ENCODE measurements at regions not wholly inside any gene's neighbourhood (a gene's known extent, or its start where the extent isn't known, plus 50 kb on each side); places are given as distances from the start of the nearest gene placed in this dataset.
A peak's percentile ranks its signal among the peaks of the same experiment; 100 is the strongest.
"Not testable (repeated sequence)": the region's sequence is repeated elsewhere in the genome, so short reads cannot be mapped to it uniquely, and the experiment has no call there.

- DNase-seq (ENCODE audit: low spot score); intact Hi-C loops (cut with DNase I): not testable (repeated sequence)
Observed at GRCh38 chr5:157938101-157938500, 79.2 kb upstream of the CLINT1 start.

DNA sequence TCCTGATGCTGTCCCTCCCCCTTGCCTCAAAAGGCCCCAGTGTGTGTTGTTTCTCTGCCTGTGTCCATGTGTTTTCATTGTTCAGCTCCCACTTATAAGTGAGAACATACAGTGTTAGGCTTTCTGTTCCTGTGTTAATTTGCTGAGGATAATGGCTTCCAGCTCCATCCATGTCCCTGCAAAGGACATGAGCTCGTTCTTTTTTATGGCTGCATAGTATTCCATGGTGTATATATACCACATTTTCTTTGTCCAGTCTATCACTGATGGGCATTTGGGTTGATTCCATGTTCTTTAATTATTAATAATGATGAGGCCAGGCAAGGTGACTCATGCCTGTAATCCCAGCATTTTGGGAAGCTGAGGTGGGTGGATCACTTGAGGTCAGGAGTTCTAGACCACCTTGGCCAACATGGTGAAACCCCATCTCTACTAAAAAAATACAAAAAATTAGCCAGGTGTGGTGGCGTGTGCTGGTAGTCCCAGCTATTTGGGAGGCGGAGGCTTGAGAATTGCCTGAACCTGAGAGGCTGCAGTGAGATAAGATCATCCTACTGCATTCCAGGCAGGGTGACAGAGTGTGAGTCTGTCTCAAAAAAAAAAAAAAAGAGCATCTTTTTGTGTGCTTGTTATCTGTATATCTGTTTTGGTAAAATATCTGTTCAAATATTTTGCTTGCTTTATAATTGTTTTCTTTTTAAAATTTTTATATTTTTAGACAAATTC lies 78.0 kb upstream of the CLINT1 start:
- DNase-seq (ENCODE audit: low spot score); intact Hi-C loops (cut with DNase I): not testable (repeated sequence)

DNA sequence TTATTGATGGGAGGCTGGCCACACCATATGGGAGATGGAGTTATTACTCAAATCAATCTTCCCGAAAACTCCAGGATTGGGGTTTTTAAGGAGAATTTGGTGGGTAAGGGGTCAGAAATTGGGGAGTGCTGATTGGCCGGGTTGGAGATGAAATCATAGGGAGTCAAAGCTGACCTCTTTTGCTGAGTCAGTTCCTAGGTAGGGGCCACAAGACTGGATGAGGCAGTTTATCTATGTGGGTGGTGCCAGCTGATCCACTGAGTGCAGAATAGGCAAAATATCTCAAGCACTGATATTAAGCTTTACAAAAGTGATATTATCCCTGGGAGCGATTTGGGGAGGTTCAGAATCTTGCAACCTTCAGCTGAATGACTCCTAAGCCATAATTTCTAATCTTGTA lies 75.7 kb upstream of the CLINT1 start:
- intact Hi-C loops (cut with DNase I): no loop called here
- no peak for DNase-seq (ENCODE audit: low spot score)

- intact Hi-C loops (cut with DNase I): no loop called here
Observed at GRCh38 chr5:157933005-157933404, 74.1 kb upstream of the CLINT1 start.

DNA sequence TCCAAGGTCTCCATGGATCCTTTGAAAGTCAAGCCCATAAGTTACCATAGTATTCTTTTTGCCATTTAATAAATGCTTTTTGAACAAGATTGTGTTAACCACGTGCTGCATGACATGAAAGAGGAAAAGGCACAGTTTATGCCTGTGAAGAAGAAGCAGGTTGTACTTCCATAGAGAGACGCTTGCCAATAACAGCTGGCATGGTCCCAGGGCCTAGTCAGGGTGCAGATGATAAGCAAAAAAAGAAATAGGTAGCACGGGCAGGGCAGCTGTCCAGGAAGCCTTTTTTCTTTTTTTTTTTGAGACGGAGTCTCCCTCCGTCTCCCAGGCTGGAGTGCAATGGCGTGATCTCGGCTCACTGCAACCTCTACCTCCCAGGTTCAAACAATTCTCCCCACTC lies 71.8 kb upstream of the CLINT1 start:
- no peak for DNase-seq (ENCODE audit: low spot score)

More at GRCh38 chr5:157933005-157933404, 74.1 kb upstream of the CLINT1 start:
- DNase-seq (ENCODE audit: low spot score): no peak

DNA sequence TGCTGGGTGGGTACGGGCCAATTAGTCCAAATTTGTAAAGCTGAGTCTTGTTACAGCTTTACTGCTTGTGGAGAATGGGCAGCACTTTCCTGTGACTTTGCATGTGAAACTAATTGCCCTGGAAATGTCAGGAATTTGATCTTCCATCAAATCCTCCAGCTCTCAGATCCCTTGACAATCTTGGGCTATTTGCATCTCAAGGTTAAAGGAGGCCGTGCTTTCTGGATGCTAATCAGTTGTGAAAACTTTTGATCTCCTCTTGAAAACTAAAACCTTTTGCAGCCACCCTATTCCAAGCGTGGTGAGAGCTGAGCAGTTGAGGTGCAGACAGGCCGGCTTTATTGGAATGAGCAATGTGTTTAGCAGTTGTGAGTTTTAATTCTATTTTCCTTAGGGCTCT lies 68.0 kb upstream of the CLINT1 start:
- no peak for DNase-seq (ENCODE audit: low spot score)
- intact Hi-C loops (cut with DNase I): no loop called here

More for the DNA sequence above, 71.8 kb upstream of the CLINT1 start:
- intact Hi-C loops (cut with DNase I): no loop called here

GRCh38 chr5:157925786-157926671 lies 67.1 kb upstream of the CLINT1 start:
- no peak for DNase-seq (ENCODE audit: low spot score)
- intact Hi-C loops (cut with DNase I): no loop called here

DNA sequence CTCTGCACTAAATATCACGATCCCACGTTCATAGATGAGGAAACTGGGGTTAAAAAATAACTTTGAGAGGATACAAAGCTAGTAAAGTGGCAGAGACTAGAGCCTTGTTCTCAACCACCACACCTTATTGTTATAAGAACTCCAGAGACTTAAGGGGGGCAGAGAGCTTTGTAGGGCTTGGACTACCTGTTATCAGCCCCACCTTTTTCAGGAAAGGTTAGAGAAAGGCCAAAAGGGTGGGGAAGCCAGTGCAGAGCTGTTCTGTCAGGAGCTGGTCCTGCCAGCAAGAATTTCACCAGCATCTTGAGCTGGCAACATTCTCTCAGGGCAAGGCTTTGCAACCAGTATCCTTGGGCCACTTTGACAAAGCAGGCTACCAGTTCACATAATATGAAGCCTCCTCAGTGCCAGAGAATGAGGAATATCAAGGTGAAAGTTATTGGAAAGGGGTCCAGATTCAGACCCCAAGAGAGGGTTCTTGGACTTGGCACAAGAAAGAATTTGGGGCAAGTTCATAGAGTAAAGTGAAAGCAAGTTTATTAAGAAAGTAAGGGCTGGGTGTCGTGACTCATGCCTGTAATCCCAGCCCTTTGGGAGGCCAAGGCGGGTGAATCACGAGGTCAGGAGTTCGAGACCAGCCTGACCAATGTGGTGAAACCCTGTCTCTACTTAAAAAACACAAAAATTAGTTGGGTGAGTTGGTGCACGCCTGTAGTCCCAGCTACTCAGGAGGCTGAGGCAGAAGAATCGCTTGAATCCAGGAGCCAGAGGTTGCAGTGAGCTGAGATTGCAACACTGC lies 66.2 kb upstream of the CLINT1 start:
- intact Hi-C loops (cut with DNase I): no loop called here
- no peak for DNase-seq (ENCODE audit: low spot score)

DNA sequence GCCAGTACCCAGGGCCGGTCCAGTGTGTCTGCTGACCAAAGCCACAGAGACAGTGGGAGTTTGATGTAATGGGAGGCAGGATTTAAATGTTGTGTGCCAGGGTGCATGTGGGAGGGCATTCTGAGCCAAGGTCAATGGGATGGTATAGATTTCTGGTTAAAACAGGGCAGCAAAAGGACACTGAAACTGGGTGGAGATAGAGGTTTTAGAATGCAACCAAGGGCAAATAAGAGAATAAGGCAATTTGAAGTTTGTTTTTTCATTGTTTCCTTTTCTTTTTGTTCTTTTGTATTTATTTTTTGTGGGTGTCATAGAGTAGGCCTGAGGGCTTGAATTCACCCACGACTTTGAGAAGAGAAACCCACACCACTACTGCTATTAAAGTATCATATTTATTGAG lies 65.5 kb upstream of the CLINT1 start:
- DNase-seq (ENCODE audit: low spot score): no peak
- intact Hi-C loops (cut with DNase I): no loop called here

DNA sequence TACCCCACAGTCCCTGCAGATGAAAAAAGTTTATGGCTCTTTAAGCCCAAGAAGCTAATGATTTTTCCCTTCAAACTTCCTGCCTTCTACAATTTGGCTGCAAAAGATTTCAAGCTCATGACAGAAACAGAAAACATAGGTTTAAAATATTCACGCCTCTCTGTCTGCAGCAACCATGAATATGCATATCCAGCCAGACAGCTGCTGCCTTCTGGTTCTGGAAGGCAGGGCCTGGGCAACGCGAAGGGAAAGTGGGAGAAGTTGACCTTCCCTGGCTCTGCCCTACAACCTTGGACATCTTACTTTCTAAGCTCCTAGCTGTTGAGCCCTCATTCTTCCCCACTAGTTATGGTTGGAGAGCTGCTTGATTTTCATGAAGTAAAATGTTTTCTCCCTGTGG lies 64.8 kb upstream of the CLINT1 start:
- DNase-seq (ENCODE audit: low spot score): no peak
- intact Hi-C loops (cut with DNase I): no loop called here

DNA sequence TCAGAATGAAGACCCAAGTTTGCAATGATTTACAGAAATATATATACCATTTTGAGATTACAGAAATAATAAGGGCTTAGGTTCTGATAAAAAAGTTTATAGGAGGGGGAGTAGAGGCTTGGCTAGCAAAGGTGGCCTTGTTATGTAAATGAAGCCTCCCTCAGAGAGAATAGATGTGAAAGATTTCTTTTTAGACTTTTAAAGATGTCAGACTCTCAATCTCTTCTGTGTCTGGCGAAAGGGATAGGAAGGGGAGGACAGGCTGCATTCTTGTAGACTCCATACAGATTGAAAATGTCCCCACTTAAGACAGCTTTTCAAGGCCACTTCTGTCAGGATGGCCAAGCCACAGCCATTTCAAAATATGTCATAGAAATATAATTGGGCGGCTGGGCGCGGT lies 63.1 kb upstream of the CLINT1 start:
- DNase-seq (ENCODE audit: low spot score): no peak
- intact Hi-C loops (cut with DNase I): no loop called here

DNA sequence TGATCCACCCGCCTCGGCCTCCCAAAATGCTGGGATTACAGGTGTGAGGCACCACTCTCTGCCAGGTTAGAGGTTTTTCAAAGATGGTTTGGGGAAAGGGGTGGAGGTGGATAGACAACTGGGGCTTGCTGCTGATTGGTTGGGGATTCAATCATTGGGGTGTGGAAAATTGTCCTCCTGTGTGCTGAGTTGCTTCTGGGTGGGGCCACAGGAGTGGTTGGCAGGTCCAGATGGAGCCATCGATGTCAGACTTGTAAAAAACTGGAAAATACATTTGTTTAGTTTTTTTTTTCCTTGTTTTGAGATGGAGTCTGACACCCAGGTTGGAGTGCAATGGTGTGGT lies 61.9 kb upstream of the CLINT1 start:
- intact Hi-C loops (cut with DNase I): no loop called here

DNA sequence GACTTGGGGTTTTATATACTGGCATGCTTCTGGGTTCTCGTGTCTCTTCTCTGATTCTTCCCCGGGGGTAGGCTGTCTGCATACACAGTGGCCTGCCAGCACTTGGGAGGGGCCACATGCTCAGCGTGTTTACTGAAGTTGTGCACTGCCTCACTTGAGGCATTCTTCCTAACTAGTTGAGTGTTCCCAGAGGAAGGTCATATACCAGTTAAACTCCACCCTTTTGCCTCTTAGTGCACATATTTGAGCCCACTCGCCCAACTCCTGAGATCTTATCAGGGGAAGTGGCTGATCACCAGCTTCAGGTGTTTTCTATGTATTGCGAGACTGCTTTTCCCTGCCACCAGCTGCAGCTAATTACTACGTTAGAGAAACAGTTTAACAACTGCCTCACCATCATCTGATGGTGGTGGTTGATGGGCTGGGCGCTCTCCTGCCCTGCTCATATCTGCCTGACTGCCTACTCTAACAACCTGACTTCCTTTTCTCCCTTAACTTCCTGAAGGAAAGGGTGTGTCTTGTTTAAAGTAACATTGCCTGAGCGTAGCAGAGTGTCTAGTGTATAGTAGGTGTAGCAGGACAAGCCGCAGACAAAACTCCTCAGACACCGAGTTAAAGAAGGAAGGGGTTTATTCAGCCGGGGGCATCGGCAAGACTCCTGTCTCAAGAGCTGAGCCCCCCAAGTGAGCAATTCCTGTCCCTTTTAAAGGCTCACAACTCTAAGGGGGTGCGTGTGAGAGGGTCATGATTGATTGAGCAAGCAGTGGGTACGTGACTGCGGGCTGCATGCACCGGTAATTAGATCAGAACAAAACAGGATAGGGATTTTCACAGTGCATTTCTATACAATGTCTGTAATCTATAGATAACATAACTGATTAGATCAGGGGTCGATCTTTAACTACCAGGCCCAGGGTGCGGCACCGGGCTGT lies 60.1 kb upstream of the CLINT1 start:
- no peak for DNase-seq (ENCODE audit: low spot score)
- intact Hi-C loops (cut with DNase I): loop anchor here (5.0 kb wide), 2 partner anchors 62 to 102 kb away; partner anchors contain the start of gene CLINT1

More for the DNA sequence above, 61.9 kb upstream of the CLINT1 start:
- DNase-seq (ENCODE audit: low spot score): no peak

- no peak for DNase-seq (ENCODE audit: low spot score)
- intact Hi-C loops (cut with DNase I): loop anchor here (5.0 kb wide), 2 partner anchors 61 to 101 kb away; partner anchors contain the start of gene CLINT1
Observed at GRCh38 chr5:157917899-157918809, 59.2 kb upstream of the CLINT1 start.

DNA sequence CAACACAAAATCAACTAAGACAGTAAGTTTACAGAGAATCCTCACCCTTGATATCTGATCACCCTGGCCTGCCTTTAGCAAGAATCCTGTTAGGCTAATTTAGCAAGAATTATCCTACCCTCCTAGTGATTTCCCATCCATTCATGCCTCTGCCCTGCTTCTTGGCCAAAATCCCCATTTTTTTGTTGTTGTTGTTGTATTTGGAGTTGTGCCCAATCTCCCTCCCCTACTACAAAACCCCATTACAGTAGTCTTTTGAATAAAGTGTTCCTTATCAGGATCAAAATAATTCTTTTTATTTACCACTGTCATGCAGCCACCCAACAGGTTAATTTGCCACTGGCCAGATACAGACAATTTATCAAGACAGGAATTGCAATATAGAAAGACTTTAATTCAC lies 58.5 kb upstream of the CLINT1 start:
- DNase-seq (ENCODE audit: low spot score): no peak
- intact Hi-C loops (cut with DNase I): loop anchor here (5.0 kb wide), 2 partner anchors 60 to 100 kb away; partner anchors contain the start of gene CLINT1

DNA sequence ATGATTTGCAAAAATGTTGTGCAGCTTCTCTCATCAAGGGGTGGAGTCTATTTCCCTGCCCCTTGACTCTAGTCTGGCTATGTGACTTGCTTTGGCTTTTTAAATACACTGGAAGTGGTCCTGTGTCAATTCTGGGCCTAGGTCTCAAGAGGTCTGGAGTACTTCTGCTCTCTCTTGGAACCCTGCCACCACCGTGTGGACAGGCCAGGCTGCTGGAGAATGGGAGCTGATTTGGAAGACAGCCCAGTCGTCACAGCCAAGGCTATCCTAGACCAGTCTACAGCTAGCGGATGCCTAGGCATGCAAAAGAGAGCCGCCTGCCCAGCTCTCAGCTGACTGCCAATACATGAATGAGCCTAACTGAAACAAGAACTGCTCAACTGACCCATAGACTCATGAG lies 56.7 kb upstream of the CLINT1 start:
- intact Hi-C loops (cut with DNase I): loop anchor here (5.0 kb wide), 2 partner anchors 58 to 98 kb away; partner anchors contain the start of gene CLINT1
- peak; percentile 92 for DNase-seq (ENCODE audit: low spot score)

- DNase-seq (ENCODE audit: low spot score): no peak
- intact Hi-C loops (cut with DNase I): no loop called here
Observed at GRCh38 chr5:157914151-157914788, 55.3 kb upstream of the CLINT1 start.

Measured in cardiac septum (tissue), 1 donor.